Hindlimb muscle (tissue), 1 donor: ENCODE measurements at regions not wholly inside any gene's neighbourhood (a gene's known extent, or its start where the extent isn't known, plus 50 kb on each side); places are given as distances from the start of the nearest gene placed in this dataset.

Source experiments
- DNase-seq: peaks from one replicate; pipeline ENCODE4 v3.0.0-alpha.2; 2013

DNA sequence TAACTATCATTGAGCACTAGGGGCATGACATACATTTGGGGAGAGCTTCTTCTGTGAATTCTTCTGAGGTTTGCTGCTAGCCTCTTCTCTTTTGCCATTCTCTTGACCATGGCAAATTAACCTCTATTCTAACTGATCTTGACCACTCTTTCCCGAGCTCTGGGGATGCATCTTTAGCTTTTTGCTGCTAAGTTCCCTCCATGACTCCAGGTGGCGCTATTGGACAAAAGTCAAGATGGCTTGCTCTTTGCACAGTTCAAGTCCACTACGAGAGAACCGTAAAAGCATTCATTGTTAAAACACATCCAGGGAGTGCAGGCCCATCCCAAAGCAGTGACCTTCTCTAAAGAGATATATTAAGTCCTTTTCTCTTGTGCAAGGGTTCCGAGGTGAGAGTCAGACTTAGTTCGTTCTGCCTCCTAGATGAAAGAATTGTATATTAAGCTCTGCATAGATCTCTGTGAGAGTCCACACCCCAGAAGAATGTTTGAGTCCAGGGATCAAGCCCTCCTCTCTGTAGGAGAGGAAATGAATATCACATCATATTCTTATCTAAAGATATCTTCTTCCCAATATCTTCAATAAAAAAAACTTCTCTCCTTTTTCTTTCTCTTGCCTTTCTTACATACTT is 1152.9 kb upstream of the CDH6 start:
- peak; percentile 45 for DNase-seq

DNA sequence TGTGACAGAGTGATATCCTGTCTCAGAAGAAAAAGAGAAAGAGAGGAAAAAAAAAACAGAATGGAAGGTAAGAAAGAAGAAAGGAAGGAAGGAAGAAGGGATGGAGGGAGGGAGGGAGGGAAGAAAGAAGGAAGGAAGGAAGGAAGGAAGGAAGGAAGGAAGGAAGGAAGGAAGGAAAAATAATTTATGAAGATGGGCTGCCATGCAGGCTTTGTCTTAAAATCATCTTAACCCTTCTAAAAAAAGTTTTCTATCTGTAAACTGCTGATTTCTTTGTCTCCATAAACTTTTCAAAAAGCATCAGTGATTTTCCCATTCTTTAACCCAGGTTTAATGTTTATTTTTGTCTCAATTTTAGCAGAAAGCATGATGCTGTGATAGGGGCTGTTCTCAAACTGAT is 1154.1 kb upstream of the CDH6 start:
- DNase-seq = no peak

DNA sequence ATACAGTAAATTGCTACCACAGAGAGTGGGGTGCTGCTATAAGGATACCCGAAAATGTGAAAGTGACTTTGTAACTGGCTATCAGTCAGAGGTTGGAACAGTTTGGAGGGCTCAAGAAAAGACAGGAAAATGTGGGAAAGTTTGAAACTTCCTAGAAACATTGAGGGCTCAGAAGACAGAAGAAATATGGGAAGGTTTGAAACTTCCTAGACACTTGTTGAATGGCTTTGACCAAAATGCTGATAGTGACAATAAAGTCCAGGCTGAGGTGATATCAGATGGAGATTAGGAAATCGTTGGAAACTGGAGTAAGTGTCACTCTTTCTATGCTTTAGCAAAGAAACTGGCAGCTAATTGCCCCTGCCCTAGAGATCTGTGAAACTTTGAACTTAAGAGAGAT is 1158.6 kb upstream of the CDH6 start:
- no peak for DNase-seq

DNA sequence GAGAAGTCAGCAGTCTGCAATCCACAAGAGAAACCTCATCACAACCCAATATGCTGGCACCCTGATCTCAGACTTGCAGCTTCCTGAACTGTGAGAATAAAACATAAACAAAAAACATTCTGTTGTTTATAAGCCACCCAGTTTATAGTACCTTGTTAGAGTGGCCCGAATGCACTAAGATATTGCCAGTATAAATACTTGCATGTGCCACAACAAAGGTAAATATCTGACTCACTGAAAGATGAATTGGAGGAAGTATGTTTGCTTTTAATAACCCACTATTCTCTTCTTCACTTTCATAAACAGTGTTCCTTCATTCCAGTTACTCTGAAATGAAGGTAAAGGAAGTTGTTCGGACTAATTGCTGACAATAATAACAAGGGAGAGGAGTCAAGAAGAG is 1163.4 kb upstream of the CDH6 start:
- no peak for DNase-seq

DNA sequence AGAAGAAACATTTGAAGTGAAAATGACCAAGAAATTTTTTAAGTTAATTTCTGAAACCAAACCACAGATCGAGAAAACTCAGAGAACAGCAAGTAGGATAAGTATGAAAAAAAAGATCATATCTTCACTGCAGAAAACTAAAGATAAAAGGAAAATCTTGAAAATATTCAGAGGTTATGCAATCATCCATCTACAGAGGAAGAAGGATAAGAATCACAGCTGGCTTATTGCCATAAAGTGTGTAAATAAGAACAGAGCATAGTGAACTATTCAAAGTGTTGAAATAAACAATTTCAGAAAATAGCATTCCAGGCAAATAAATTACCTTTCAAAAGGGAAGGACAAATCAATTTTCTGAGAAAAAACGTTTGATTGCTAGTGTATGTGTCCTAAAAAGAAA is 1191.7 kb upstream of the CDH6 start:
- no peak for DNase-seq

DNA sequence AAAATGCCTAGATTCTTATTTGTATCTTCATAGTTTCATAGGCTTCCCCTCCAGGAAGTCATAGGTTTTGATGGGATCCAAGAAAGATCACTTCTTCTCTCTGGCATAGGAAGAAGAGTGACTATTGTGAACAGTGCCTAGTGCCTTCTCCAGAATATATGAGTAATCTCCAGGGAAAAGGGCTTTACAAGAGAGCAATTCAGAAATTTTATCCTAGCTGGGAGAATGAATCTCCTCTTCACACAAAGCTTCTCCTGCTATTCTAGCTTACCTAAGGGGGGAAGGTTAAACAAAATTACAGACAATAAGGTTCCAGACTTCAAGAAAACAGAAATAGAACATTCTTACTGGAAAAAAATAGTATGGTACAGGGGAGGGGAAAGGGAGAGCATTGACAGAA is 1193.3 kb upstream of the CDH6 start:
- DNase-seq = no peak

DNA sequence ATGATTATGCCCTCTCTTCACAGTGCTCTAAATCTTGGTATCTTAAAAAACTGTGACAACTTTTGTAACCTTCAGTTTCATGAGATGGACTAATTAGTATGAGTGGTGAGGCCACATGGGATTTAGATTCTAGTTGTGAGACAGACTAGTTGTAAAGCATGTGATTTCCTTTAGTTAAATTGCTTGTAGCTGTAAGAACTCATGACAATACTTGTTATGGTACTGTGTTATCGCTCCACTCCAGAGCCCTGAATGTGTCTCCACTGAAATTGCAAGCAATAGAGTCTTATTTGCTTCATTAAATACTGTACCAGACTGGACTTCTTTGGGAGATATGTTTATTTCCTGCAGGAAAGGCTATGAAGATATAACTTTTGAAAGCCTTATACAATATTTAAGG is 1198.3 kb upstream of the CDH6 start:
- no peak for DNase-seq

DNA sequence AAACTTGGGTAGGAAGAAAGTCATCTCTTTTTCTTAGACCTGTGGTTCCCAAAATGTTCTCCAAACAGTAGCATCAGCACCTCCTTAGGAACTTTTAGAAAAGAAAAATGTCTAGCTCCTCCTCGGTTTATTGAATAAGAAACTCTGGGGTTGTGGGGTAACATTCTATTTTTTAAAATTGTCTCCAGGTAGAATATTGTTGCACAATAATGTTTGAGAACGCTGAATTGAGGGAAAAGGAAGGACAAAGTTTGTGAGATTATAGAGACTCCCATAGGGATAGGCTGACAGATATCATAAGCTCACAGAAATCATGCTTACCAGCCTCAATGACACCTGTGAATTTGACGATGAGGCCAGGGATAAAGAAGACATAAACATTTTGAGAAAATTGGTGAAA is 1199.0 kb upstream of the CDH6 start:
- DNase-seq = no peak

DNA sequence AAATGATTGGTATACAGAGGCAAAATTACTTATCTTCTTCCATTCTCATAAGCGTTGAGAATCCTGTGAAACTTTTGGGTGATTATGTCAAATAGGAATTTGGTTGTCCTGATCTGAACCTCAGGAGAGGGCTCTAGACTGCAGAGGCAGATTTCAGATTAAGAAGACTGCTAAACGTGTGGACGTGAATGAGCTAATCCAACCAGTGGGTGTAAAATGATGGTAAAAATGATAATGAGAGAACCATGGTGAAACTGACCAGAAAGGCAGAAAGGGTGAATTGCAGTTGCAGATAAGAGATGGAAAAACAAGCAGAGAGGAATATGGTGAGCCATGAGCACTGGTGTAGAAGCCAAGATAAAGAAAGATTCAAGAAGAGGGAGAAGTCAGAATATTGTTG is 1200.2 kb upstream of the CDH6 start:
- DNase-seq = no peak

DNA sequence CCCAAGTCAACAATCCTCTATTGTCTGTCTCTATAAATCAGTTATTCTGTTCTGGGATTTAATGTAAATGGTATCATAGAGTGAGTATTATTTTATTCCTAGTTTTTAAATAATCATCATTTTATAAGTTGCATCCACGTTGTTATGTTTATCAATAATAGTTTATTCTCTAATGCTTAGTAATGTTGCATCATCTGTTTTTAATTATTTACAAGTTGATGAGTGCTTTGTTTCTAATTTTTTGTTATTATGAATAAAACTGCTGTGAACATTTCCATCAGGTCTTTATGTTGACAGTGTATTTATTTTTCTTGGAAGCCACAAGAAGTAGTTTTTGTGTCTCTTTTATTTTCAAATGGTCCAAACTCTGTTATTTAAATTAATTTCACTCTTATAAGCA is 1201.2 kb upstream of the CDH6 start:
- no peak for DNase-seq

DNA sequence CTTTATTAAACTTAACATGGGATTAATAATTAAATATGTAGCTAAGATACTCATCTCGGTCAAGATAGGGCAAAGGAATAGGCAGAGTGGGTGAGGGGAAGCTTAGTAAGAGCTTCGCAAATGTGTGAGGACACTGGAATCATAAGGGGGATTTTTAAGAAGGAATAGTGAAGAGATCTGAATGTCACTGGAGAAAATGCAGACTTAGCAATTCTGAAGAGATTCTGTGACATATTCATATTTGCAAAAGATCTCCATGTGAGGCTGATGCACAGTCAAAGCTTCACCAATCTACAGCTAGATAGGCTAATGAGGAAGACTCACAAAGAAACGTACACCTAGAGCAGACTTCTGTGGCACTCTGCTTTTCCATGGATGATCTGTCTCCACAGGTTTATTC is 1202.8 kb upstream of the CDH6 start:
- no peak for DNase-seq

DNA sequence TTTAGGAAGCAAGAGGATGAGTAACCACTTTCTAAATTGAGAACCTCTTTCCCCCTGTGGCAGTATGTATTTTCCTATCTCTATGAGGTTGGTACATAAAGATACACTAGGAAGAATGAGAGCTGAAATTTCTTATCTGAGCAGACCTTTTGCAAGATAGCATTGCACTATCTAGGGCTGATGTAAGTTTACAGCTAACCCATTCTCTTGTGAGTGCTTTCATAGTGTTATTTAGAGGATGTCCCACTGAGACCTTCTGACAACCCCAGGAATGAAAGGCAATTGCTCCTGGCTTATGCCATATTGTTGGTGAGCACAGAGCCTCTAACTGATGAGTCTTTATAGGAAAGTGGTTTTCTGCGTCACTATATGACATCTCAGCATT is 1209.3 kb upstream of the CDH6 start:
- no peak for DNase-seq

DNA sequence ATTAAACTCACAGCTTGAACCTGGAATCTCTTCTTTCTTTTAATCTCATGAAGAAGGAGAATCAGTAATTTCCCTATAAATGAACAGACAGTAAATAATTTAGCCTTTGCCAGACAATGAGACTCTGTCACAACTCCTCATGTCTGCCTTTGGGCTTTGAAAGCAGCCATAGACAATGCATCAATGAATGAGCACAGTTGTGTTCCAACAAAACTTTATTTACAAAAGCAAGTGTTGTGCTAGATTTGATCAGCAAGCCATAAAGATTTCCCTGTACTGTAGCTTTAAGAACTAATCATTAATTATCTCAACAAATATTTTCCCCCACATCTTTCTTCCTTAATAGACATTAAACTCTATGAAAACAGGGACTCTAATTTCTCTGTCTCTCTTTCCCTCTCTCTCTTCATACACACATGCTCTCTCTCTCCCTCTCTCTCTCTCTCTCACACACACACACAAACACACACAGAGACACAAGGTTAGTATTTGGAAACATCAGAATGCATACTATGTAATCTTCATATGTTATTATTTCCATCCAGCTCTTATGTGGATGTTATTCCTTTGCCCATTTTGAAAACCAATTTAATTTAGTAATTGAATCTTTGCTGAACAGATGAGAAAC is 1209.8 kb upstream of the CDH6 start:
- no peak for DNase-seq

DNA sequence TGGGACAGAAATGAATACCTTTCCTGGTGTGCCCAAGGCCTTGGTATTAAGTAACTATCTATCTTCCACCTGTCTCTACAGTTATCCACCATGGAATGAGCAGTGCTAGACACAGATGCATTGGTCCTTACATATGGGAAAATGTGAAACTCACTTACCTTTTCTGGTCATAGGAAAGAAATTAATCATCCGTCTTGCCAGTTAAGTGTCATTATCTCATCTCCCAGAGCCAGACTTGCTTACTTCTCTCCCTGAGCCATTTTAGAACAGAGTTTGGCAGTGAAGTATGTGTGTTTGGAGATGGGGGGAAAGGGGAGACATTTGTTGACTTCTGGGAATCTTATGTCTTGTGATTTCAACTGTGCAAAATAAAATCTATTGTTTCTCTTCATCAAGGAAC is 1211.0 kb upstream of the CDH6 start:
- DNase-seq = no peak

DNA sequence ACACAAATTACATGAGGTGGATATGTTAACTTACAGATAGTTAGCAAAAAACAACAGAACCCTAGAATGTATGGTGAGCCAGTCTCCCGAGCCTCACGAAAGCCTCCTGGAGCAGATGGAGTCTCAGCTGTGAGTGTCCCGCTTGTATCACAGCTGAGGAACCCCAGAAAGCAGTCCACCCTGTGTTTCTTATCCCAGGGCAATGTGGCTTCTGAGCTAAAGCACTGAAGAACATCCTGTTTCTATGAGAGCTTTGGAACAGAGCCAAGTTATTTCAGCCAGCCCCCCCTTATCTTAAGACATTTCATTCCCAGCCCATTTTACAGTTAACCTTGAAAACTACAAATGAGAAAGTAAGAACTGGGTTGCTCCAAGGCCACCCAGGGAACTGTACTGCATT is 1220.9 kb upstream of the CDH6 start:
- no peak for DNase-seq

DNA sequence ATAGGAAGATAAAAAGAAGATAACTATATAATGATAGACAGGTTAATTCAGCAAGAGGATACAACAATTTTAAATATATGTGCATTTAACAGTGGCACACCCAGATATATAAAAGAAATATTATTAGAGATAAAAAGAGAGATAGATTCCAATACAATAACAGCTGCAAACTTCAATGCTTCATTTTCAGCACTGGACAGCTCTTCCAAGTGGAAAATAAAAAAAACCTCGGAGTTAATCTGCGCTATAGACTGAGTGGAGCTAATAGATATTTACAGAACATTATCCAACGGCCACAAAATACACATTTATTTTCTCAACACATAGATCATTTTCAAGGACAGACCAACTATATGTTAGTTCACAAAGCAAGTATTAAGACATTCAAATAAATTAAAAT is 1229.5 kb upstream of the CDH6 start:
- DNase-seq = no peak

DNA sequence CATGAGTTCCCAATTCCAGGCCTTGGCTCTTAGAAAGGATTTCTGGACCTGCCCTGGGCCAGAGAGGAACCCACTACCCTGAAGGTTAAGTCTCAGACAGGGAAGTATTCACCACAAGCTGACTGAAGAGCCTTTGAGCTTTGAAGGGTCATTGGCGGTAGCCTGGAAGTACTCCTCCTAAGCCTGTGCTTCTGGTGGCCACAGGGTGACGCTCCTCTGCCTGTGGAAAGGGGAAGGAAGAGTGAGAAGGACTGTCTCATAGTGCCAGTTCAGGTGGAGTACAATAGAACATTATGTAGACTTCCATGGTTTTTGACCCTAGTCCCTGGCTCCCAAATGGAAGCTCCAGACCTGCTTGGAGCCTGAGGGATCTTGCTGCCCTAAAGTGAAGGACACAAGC is 1233.2 kb upstream of the CDH6 start:
- DNase-seq = no peak

DNA sequence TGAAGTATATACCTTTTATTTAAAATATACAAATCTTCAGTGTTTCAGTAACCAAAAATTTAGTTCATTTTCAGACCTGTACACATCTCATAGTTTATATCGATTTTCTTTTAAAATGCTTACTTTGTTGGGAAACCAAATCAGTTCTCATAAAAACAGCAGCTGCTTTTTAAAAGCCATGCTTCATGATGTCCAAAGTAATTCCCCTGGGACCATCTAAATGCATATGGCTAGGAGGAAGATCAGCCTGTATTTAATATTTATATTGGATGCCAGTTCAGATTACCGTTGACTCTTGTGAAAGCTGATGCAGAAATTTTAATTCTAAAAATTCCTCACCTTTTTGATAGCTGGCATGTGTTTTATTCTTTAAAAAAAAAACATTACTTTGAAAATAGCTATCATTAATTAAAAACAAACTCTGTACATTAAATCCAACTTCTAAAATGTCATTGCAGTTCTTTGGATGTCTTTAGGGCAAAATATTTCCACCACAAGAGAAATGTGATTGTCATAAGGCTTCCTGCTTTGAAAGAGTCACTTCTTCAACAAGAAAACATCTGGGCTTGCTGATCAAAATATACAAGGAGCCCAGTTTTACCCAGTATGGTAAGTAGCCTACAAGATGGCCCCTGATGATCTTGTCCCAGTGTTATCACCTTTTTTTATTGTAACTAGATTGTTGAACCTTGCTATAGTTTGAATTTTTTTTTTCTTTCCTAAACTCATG is 1242.9 kb upstream of the CDH6 start:
- DNase-seq = no peak

DNA sequence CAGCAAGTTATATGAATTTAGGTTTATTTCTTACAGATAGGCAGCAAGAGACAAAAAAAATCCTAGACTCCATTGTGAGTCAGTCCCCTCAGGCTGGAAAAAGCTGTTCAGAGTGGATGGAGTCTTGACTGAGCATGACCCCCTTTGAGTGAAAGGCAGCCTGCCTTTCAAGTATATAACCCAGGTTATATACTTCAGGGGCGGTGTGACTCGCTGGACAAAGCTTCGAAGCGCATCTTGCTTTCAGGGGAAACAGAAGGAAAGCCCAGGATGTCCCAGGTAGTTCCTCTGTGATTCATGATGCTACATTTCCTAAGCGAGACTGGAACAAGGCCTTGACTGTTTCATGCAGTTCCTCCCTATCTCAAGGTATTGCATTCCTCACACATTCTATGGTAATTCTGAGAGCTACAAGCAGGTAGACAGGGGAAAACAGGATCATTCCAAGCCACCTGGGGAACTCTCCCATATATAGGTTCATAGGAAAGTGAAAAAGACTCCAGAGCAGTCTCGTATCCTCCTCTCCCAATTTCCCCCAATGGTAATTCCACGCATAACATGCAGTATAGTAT is 1244.1 kb upstream of the CDH6 start:
- no peak for DNase-seq

DNA sequence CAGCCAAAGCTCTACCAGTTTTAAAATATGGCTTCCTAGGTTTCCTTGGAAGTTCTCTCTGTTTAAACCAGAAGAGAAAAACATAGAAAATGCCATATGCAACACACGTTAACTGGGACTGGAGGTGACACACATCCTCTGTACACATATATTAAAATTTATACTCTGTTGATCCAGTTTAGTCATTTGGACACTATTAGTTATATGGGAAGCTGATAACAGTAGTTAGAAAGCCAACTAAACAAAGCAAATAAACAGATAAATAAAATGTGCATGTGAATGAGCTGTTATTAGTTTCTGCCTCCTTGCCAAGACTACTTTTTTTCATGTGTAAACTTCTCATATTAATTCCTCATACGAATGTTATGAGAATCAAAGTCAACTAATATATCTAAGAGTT is 1249.2 kb upstream of the CDH6 start:
- no peak for DNase-seq

DNA sequence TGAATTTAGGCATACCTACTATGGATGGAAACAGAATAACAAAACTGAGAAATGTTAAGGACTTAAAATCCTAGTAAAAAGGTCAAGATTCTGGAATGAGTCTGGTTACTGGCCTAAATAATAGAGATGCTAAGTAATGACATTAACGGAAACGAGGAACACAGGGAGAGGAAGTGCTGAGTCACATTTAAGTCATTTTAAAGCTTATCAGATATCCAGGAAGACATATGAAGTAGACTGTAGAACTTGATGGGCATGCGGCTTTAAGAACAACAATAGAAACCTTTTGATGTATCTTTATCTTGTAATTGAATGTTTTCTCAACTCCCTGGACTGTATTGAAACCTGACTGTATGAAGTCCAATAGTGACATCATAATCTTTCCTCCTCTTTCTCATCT is 1251.4 kb upstream of the CDH6 start:
- no peak for DNase-seq

DNA sequence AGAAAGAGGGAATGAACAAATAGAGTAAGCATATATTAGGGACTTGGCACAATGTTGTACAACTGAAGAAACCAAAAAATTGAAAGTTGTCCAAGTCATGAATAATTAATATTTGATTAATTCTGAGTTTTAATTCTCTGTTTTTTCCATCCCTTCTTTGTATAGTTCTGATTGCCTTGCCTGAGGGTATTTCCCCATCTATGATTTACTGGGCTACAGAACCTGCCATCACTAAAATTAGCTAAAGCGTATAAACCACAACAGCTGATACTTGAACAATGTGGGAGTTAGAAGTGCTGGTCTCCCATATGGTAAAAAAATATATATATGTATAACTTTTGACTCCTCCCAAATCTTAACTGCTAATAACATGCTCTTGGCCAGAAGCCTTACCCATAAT is 1253.5 kb upstream of the CDH6 start:
- no peak for DNase-seq

DNA sequence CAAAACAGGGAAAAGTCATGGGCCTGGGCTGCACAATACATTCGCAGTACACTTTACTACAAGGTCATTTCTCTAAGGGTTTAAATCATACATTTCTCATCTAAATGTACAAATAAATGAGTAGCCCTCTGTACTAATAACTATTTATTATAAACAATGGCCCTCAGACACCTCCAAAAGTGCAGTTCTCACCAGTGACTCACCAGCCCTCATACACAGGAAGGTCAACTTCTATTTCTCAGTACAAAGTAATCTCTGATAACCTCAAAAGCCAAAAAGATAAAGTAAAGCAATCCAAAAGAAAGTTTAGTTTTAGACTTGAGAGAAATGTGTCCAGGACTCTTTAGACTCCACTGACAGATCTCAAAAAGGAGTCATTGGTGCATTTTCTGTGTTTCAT is 1258.1 kb upstream of the CDH6 start:
- DNase-seq = no peak

DNA sequence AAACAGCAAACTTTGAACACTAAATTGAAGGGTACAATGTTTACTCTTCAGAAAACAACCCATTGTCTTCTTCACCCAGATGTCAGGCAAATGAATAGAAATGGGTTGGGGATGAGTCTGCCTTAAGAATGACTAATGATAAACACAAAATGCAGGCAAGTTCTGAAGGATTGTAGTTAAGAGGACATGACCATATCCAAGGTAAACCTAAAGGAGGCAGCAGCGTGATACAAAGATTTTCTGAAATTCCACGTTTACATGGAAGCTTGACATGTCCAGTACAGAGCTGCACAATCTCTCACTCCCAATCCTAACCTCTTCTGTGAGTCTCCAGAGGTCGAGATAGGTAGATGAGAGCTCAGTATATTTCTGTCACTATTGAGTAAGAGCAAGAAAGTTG is 1263.2 kb upstream of the CDH6 start:
- no peak for DNase-seq
